Astrocyte (in vitro differentiated cells and primary cell): ENCODE measurements at regions not wholly inside any gene's neighbourhood (a gene's known extent, or its start where the extent isn't known, plus 50 kb on each side); places are given as distances from the start of the nearest gene placed in this dataset.

Experiments
- DNase-seq: peaks from one replicate; pipeline ENCODE4 v3.0.0-alpha.2; 2010; ENCODE audit warnings: low read depth
- FAIRE-seq: peaks from 2 replicates; lab custom pipeline; 2011; peaks lifted over from hg19 to GRCh38; lab: Jason Lieb, UNC
- H2AFZ ChIP-seq: 2 replicates; pipeline ENCODE4 v1.6.0; 2012; ENCODE audit warnings: low read depth, low read length, inconsistent platforms
- H3K27ac ChIP-seq: 2 replicates; pipeline ENCODE4 v1.5.1; 2011; ENCODE audit warnings: low read depth, low read length, inconsistent platforms
- H3K27me3 ChIP-seq: 2 replicates; pipeline ENCODE4 v1.6.0; 2011; ENCODE audit warnings: low read length, inconsistent platforms; ENCODE audit not compliant: insufficient read depth
- H3K36me3 ChIP-seq: 2 replicates; pipeline ENCODE4 v1.5.1; 2011; ENCODE audit warnings: low read length, inconsistent platforms; ENCODE audit not compliant: insufficient read depth
- H3K4me1 ChIP-seq: 2 replicates; pipeline ENCODE4 v1.5.1; 2011; ENCODE audit warnings: low read length, inconsistent platforms; ENCODE audit not compliant: insufficient read depth
- H3K4me2 ChIP-seq: 2 replicates; pipeline ENCODE4 v1.6.0; 2012; ENCODE audit warnings: low read length, inconsistent platforms
- H3K4me3 ChIP-seq: 2 replicates; pipeline ENCODE4 v1.5.1; 2011; ENCODE audit warnings: low read depth, mild to moderate bottlenecking, low read length, inconsistent platforms; ENCODE audit not compliant: insufficient read depth
- H3K79me2 ChIP-seq: 2 replicates; pipeline ENCODE4 v1.6.0; 2012; ENCODE audit warnings: mild to moderate bottlenecking, low read length, inconsistent platforms; ENCODE audit not compliant: insufficient read depth
- H3K9ac ChIP-seq: 2 replicates; pipeline ENCODE4 v1.6.0; 2012; ENCODE audit warnings: mild to moderate bottlenecking, low read length, inconsistent platforms
- H3K9me3 ChIP-seq: 2 replicates; pipeline ENCODE4 v1.5.1; 2012; ENCODE audit warnings: low read depth, mild to moderate bottlenecking, low read length, inconsistent platforms; ENCODE audit not compliant: insufficient read depth
- H4K20me1 ChIP-seq: 2 replicates; pipeline ENCODE4 v1.6.0; 2012; ENCODE audit warnings: low read length, inconsistent platforms; ENCODE audit not compliant: insufficient read depth
- H3K27ac Mint-ChIP-seq: one replicate; pipeline ENCODE4 v1.8.0; 2021; ENCODE audit warnings: mild to moderate bottlenecking, mixed read lengths; ENCODE audit not compliant: unreplicated experiment
- H3K27me3 Mint-ChIP-seq: one replicate; pipeline ENCODE4 v1.8.0; 2021; ENCODE audit warnings: low read depth, mixed read lengths; ENCODE audit not compliant: unreplicated experiment
- H3K36me3 Mint-ChIP-seq: one replicate; pipeline ENCODE4 v1.8.0; 2021; ENCODE audit warnings: low read depth, mixed read lengths; ENCODE audit not compliant: unreplicated experiment
- H3K4me1 Mint-ChIP-seq: one replicate; pipeline ENCODE4 v1.8.0; 2021; ENCODE audit warnings: low read depth, mixed read lengths; ENCODE audit not compliant: unreplicated experiment
- H3K4me3 Mint-ChIP-seq: one replicate; pipeline ENCODE4 v1.8.0; 2021; ENCODE audit warnings: mild to moderate bottlenecking, moderate library complexity, mixed read lengths; ENCODE audit not compliant: unreplicated experiment
- H3K9me3 Mint-ChIP-seq: one replicate; pipeline ENCODE4 v1.8.0; 2021; ENCODE audit warnings: mild to moderate bottlenecking, mixed read lengths; ENCODE audit not compliant: unreplicated experiment
- EZH2 ChIP-seq: IDR thresholded peaks from 2 replicates; pipeline ENCODE4 v1.6.1; 2012; ENCODE audit warnings: mild to moderate bottlenecking, low read length, inconsistent platforms; ENCODE audit not compliant: insufficient read depth
- TF ChIP-seq, protein P1 (sequence below): IDR thresholded peaks from 2 replicates; pipeline ENCODE4 v1.5.1; 2011; ENCODE audit warnings: low read depth, mild to moderate bottlenecking, inconsistent platforms, low read length, moderate library complexity; ENCODE audit not compliant: insufficient read depth

DNA sequence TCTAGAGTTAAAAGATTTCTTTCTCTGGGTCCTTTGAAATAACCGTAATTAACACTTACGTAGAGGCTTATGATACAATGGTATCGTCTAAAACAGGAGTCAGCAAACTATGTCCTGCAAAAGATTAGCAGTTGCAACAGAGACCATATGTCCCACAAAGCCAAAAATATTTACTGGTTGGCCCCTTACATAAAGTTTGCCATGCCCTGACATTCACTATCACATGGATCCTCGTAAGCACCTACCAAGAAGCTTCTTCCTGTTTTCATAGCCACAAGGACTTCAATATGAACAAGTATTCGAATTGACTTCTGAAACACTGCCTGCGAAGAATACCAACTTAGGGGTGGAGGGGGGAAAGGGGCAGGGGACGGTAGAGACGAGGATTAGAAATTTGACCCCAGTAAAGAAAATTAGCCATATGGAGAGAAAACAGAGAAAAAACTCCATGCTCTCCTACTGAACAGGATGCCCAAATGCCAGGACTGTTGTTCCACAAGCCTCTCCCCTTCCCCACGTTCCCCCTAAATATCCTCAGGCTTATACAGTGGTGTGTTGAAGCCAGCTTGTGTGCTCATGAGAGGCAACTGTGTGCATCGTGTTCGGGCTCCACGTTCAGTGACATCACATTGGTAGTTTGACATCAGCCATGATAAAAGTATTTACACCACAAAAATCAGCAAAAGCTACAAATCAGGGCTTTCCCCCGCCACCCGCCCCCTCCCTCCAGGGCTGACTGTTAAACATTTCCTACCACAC is 144.1 kb upstream of the HES1 start:
- no peak overlapping the region for H3K9ac ChIP-seq
- H3K27ac ChIP-seq, result no peak overlapping the region
- no peak overlapping the region for H2AFZ ChIP-seq
- no peak overlapping the region for H3K4me3 ChIP-seq
- no peaks in the 10 kb centered on the region for H3K4me1 ChIP-seq
- H3K27me3 ChIP-seq, result peaks cover 31% of the 10 kb centered on the region
- H3K36me3 ChIP-seq, result no peaks in the 10 kb centered on the region
- H3K79me2 ChIP-seq, result no peaks in the 10 kb centered on the region
- Mint-ChIP-seq H3K4me1 (peaks cover 3% of the 10 kb centered on the region), H3K27ac (no peak overlapping the region), H3K27me3 (peaks cover 88% of the 10 kb centered on the region), H3K9me3 (peaks cover 15% of the 10 kb centered on the region), H3K36me3 (peaks cover 3% of the 10 kb centered on the region), H3K4me3 (no peak overlapping the region)
- no peaks in the 10 kb centered on the region for H4K20me1 ChIP-seq
- H3K4me2 ChIP-seq, result no peak overlapping the region
- FAIRE-seq, result no peak
- TF ChIP-seq, protein P1, sequence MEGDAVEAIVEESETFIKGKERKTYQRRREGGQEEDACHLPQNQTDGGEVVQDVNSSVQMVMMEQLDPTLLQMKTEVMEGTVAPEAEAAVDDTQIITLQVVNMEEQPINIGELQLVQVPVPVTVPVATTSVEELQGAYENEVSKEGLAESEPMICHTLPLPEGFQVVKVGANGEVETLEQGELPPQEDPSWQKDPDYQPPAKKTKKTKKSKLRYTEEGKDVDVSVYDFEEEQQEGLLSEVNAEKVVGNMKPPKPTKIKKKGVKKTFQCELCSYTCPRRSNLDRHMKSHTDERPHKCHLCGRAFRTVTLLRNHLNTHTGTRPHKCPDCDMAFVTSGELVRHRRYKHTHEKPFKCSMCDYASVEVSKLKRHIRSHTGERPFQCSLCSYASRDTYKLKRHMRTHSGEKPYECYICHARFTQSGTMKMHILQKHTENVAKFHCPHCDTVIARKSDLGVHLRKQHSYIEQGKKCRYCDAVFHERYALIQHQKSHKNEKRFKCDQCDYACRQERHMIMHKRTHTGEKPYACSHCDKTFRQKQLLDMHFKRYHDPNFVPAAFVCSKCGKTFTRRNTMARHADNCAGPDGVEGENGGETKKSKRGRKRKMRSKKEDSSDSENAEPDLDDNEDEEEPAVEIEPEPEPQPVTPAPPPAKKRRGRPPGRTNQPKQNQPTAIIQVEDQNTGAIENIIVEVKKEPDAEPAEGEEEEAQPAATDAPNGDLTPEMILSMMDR, result no peak
- TF ChIP-seq EZH2, result no peak
- H3K9me3 ChIP-seq, result no peaks in the 10 kb centered on the region
- DNase-seq, result no peak

DNA sequence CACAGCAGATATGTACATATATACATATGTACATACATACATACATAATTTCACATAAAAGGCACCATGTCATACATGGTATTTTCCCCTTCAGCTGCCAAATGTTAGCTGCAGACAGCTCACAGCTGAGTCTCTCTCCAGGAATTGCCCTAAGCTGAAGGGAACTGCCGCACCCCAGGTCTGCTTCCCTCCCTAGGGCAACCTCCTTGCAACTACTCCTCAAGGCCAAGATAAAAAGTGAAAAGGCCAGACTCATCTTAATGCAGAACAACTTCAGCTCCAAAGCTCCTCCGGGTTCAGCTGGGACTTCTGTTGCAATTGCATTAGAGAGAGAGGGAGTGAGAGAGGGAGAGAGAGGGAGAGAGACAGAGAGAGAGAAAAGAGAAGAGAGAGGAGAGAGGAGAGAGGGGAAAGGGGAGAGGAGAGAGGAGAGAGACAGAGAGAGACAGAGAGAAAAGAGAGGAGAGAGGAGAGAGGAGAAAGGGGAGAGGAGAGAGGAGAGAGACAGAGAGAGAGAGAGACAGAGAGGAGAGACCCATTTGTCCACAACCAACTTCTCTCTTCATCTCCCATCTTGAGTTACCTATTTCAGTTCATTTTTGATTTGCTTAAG is 143.4 kb upstream of the HES1 start:
- peaks cover 35% of the 10 kb centered on the region for H3K27me3 ChIP-seq
- no peak overlapping the region for H3K27ac ChIP-seq
- TF ChIP-seq, protein P1, result no peak
- no peak for TF ChIP-seq EZH2
- DNase-seq (no peak), FAIRE-seq (no peak)
- no peak overlapping the region for H3K9ac ChIP-seq
- no peak overlapping the region for H3K4me3 ChIP-seq
- H3K4me3 Mint-ChIP-seq, result no peak overlapping the region
- H4K20me1 ChIP-seq, result no peaks in the 10 kb centered on the region
- no peaks in the 10 kb centered on the region for H3K79me2 ChIP-seq
- H3K27ac Mint-ChIP-seq, result no peak overlapping the region
- peaks cover 3% of the 10 kb centered on the region for H3K36me3 Mint-ChIP-seq
- no peaks in the 10 kb centered on the region for H3K9me3 ChIP-seq
- peaks cover 5% of the 10 kb centered on the region for H3K4me1 Mint-ChIP-seq
- no peak overlapping the region for H2AFZ ChIP-seq
- no peaks in the 10 kb centered on the region for H3K4me1 ChIP-seq
- H3K4me2 ChIP-seq, result no peak overlapping the region
- H3K36me3 ChIP-seq, result no peaks in the 10 kb centered on the region
- H3K27me3 Mint-ChIP-seq, result peaks cover 91% of the 10 kb centered on the region
- H3K9me3 Mint-ChIP-seq, result peaks cover 15% of the 10 kb centered on the region

DNA sequence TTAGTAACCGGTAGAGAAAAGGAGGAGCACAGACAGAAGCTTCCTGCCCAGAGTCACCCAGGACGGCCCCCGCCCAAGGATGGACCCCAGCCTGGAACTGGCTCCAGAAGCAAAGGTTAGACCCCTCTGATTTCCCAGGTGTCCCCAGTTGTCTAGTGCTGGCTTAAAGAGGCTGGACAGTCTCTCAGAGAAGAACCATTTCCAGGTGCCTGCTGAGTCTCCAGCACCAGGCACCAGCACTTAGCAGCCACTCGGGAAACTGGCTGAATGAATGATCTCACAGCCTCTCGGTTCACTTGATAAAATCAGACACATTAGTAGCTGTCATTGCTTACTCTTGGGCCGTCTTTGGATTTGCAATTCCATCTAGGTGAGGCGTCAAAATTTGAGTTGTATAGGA is 139.7 kb upstream of the HES1 start:
- no peaks in the 10 kb centered on the region for H4K20me1 ChIP-seq
- no peak overlapping the region for H3K4me2 ChIP-seq
- H3K27me3 ChIP-seq, result peaks cover 28% of the 10 kb centered on the region
- no peak overlapping the region for H3K4me3 ChIP-seq
- H3K36me3 ChIP-seq, result no peaks in the 10 kb centered on the region
- H3K9ac ChIP-seq, result no peak overlapping the region
- FAIRE-seq, result no peak
- no peak for DNase-seq
- H3K36me3 Mint-ChIP-seq, result no peaks in the 10 kb centered on the region
- H3K27ac ChIP-seq, result no peak overlapping the region
- no peak for TF ChIP-seq EZH2
- TF ChIP-seq, protein P1, result no peak
- peaks cover 90% of the 10 kb centered on the region for H3K27me3 Mint-ChIP-seq
- H3K4me3 Mint-ChIP-seq, result no peak overlapping the region
- no peaks in the 10 kb centered on the region for H3K4me1 ChIP-seq
- no peak overlapping the region for H2AFZ ChIP-seq
- peaks cover 3% of the 10 kb centered on the region for H3K9me3 Mint-ChIP-seq
- peaks cover 12% of the 10 kb centered on the region for H3K4me1 Mint-ChIP-seq
- H3K79me2 ChIP-seq, result no peaks in the 10 kb centered on the region
- no peak overlapping the region for H3K27ac Mint-ChIP-seq
- no peaks in the 10 kb centered on the region for H3K9me3 ChIP-seq
